HG02623 (cell line): ENCODE measurements at regions not wholly inside any gene's neighbourhood (a gene's known extent, or its start where the extent isn't known, plus 50 kb on each side); places are given as distances from the start of the nearest gene placed in this dataset.
"Not testable (repeated sequence)": the region's sequence is repeated elsewhere in the genome, so short reads cannot be mapped to it uniquely, and the experiment has no call there.

Experiments used
- ATAC-seq: cut with Tn5 transposase; IDR thresholded peaks from one replicate; pipeline ENCODE4 v1.9.1; 2021; ENCODE audit warnings: moderate library complexity; ENCODE audit not compliant: unreplicated experiment

DNA sequence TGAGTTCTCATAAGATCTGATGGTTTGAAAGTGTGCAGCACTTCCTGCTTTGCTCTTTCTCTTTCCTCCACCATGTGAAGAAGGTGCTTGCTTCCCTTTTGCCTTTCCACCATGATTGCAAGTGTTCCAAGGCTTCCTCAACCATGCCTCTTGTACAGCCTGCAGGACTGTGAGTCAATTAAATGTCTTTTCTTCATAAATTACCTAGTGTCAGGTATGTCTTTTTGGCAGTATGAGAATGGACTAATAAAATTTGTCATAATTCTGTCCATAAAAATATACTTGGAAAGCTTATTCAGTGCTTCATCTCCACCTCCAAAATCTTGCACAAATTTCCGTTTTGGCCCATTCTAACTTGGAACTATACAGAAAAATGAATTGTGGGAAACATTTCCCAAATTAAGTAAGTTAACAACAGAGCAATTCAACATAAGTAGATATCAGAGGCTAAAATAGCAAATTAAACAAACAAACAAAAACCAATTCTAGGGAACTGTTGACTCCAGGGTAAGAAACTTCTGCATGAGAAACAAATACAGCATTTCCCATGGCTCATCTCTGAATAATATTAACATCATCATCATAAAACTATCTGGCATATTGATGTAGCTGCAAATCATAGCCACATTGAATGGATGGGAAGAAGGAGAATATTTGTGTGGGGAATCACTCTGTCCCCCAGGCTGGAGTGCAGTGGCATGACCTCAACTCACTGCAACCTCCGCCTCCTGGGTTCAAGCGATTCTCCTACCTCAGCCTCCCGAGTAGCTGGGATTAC lies 459.5 kb upstream of the FAR2 start:
- no peak for ATAC-seq

DNA sequence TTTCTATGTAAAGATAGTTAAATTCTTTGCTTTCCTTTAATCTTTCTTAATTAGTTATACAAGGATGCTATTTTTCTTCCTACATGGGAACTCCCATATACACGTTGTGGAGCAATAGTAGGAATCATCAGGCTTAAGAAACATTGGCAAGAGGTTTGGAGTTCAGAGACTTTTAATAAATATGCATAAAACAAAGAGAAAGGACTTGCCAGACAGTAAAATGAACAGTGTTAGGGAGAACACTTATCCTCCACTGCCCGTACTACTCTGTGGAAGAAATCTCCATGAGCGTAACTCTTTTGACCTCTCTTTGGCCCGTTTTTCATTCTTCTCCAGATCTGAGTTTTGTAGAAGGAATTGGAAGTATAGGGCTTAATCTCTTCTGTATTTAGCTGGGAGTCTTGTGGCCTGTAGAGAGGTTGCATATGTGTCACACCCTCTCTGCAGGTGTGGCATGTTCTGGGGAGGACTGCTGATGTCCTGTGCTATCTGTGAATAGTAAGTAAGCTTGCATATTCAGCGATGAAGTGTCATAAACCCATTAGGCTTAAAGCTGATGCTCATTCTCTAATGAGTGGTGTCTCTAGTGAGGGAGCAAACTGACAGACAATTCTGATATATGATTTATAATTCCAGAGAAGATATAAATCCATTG lies 455.4 kb upstream of the FAR2 start:
- ATAC-seq = no peak

DNA sequence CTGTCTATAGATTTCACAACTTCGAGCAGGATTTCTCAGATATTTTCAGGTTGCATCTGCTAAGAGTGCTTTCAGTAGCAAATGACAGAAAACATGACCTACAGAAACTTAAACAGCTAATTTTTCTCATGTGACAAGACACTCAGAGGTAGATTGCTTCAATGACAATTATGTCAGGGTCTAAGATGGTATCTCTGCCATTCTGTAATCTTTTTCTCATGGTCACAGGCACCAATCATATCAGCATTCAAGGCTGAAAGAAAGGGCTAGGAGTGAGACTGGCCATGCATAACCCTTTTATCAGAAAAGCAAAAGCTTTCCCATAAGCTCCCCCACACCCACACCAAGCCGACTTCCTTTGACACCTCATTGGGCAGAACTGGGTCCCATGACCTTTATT lies 450.5 kb upstream of the FAR2 start:
- ATAC-seq = no peak

DNA sequence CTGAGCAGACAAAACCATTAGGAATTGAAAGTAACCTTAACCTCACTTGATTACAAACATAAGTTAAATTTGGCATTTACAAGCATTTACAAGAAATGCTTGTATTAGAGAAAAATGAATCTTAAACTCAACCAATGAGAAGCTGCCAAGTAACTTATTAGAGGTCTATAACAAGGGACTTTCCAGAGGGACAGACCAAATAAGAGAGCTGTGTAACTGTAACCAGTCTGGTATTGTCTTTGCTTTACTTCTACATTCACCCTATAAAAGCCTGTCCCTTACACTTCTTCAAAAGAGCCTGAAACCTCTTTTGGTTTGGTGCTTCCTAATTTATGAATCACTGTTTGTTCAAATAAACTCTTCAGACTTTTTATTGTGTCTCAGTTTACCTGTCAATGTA lies 450.0 kb upstream of the FAR2 start:
- no peak for ATAC-seq

DNA sequence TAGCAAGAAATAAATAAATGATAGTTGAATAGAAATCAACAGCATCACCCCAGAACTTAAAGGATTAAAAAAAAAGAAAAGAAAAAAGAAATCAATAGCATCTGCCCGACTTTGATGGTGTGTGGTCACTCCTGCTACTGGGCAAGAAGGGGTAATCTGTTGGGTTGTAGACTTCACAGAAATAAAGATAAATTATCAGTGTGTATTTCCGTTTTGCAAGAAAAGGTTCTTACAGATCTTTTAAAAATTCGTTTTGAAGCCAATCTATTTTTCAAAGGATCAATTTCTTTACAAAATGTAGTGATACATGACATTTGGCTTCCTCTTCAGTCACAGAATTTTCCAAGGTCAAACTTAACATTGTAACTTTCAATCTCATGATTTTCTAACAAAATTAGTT lies 448.9 kb upstream of the FAR2 start:
- ATAC-seq = no peak

DNA sequence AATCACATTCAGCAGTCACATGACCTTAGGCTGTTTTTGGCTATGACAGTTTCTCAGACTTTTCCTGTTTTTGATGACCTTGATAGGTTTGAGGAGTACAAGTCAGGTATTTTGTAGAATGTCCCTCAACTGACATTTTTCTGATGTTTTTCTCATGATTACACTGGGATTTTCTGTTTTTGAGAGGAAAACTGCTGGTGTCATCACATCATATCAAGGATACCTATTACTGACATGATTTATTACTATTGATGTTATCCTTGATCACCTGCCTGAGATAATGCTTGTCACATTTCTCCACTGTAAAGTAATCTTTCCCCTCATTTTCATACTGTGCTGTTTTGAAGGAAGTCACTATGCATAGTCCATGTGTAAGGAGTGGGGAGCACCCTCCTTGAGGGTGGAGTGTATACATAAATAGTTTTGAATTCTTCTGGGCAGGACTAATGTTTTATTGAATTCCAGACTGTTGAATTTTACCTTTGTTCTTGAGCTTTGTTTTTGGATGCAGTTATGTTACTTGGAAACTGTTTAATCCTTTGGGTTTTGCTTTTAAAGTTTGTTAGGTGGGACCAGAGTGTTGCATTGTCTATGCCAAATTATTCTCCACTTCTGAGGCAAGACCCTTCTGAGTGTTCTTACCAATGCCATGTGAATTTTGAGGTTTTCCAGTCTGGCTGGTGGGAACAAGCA lies 444.5 kb upstream of the FAR2 start:
- no peak for ATAC-seq

DNA sequence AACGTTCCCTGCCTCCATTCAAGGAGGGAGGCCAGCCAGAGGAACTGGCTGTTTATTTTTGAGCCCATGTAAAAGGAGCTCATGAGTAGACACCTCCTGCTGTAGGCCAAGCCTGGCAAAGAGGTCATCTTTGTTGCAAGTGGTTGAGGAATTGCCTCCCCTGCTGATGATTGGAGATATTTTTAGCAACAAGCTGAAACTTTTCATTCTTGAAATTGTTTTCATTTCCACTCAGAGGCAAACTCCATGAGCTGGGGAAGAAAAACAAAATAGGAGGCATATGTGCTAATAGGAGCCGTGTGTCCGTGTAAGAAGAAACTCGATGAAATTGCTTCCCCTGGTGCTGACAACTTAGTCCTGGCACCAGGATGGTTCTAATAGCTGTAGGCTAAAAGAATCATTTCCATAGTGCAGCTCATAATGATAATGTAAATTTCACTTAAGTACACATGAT lies 440.1 kb upstream of the FAR2 start:
- no peak for ATAC-seq

DNA sequence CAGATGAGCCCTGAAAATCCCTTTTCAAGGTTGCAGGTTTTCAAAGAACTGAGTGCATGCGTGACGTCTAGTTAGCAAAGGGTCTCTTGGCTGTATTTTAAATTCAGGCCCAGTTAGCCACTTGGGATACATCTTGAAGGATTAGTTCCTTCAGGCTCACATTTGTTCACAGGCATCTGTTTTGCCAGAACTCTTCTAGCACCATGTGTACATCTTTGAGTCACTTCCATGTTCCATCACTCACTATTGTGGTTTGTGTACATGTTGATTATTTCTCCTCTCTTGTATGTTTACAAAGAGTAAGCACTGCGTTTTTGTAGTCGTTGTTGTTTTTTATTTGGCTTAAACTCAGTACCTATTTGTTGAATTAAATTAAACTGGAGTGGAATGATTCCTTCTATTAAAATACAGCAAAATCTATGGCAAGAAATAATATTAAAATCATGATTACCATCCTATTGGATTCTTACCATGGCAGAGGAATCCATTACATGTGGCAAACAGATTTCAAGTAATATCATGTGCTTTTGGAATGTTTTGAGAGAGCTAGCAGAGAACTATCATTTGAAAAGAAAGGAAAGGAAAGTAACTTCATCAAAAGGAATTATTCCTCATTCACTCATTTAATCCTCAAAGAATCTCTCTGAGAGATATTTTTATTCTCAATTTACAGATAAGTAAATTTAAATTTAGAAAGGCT lies 438.9 kb upstream of the FAR2 start:
- no peak for ATAC-seq

DNA sequence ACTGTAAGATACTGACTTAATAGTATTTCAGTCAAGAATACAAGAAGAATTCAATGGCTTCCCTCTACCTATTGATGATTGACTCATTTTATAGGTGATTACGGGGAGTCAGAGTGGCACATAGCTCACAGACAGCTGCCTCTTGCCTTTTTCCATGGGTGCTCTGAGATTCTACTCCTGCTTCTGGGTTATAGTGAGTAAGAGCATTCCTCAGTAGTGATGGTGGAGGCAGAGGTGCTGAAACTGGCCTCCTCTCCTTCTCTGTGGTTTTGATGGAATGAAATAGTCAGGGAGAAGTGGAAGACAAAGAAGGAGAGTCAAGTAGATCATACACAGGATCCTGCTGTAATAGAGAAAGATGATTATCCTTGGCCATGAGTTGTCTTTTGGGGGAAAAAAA lies 438.2 kb upstream of the FAR2 start:
- ATAC-seq = no peak

DNA sequence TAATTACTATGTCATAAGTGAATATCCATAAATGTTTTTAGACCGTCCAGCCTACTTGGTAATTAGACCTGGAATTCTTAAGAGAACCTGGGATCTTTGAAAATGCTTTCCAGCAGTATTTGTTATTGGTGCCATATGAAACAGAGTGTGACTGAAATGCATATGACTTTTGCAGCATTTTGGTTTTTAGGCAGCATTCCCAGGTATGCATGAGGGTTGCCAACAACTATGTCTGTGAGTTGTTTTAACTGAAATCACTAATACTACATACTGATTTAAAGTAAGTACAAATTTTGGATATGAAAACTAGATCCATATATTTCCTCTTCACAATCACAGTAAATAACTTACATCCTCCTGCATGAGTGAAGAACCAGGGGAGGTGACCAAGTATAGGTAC lies 437.7 kb upstream of the FAR2 start:
- no peak for ATAC-seq

DNA sequence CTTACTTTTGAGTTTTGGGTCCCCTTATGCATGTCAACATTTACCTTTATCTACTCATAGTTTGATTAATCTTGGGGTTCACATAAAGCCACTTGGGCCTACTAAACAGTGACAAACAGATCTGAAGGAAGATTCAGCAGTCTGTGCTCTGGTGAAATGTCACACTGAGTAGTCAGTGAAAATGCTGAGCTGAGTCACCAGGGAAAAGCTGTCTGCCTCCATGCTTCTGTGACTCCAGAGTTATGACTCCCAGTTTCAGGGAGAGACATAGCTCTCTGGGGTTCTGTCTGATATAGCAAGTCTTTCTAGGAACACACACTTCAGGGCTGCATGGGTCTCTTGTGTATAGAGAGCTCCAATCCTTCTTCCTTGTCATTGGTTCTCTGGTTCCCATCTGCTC lies 406.3 kb upstream of the FAR2 start:
- ATAC-seq = no peak

DNA sequence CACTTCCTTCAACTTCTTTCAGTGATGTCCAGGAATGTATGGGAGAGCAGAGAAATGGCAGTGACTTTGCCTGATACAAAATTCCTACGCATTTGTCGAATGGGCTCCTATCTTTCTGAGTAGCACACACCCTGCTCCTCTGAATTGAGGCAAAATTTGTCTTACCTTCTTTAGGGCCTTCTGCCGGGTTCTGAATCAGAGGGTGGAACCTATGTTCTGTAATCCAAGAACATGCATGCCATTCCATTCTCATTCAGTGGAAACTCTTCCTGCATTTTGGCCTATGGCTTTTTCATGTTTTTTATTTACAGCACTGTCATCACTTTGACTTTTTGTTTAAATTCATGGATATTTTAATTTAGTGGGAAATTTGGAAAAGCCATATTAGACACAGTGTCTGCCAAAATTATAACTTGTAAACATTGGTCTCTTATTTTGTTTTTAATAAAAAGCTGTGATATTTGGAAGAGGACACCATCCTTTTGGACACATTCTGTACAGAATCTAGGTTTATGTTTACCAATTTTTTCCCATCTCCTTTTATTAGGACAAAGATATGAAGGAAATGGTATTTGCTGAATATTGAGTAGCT lies 402.2 kb upstream of the FAR2 start:
- ATAC-seq = no peak

DNA sequence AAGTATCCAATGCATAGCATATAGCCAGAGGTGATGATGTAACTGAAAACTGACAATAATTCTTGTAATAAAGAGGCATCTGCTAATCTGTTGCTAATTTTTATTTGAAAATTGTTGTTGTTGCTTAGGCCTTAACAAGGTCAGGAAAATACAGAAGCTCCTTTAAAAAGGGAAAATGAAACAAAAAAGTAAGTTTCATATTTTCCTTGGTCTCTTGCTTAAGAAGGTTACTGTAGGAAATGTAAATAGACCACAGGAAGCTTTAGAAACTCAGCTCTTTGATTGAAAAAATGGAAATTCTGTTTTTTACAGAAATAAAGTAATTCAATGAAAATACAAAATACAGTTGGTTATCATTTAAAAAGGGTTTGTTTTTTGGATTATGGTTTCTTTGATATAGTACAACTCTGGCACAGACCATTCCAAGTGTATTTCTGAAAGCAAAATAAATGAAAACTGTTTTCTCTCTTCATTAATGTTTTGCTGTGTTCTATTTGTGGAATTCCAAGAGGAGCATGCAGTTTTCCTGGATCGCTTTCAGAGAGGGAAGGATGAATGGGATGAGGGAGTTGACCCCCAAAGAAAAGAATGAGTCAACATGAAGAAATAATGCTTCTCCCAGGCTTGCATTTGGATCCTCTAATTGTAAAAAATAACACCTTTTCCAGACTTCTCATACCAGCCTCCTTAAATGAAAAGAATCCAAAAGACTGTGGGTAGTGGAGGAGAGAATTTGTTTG lies 398.0 kb upstream of the FAR2 start:
- no peak for ATAC-seq

DNA sequence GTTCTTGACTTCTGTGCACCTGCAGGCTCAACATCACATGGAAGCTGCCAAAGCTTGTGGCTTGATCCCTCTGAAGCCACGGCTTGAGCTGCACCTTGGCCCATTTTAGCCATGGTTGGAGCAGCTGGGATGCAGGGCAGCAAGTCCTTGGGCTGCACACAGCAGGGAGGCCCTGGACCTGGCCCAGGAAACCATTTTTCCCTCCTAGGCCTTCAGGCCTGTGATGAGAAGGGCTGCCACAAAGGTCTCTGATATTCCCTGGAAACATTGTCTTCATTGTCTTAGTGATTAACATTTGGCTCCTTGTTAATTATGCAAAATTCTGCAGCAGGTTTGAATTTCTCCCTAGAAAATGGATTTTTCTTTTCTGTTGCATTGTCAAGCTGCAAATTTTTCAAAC lies 394.1 kb upstream of the FAR2 start:
- no peak for ATAC-seq

DNA sequence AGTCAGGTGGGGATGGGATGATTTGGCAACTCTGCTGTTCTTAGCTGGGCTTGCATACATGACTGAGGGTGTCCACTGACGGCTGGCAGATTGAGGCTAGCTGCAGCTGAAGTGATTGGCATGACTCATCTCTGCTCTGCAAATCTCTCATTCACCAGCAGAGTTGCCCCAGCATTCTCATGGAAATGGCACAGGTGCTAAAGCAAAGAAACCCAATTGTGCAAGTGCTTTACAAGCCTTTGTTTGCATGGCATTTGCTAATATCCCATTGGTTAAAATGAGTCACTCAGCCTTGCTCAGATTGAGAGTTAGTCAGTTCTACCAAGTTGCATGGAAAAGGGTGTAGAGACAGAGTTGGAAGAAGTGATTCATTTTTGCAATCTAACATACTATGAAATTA lies 389.7 kb upstream of the FAR2 start:
- ATAC-seq = no peak

DNA sequence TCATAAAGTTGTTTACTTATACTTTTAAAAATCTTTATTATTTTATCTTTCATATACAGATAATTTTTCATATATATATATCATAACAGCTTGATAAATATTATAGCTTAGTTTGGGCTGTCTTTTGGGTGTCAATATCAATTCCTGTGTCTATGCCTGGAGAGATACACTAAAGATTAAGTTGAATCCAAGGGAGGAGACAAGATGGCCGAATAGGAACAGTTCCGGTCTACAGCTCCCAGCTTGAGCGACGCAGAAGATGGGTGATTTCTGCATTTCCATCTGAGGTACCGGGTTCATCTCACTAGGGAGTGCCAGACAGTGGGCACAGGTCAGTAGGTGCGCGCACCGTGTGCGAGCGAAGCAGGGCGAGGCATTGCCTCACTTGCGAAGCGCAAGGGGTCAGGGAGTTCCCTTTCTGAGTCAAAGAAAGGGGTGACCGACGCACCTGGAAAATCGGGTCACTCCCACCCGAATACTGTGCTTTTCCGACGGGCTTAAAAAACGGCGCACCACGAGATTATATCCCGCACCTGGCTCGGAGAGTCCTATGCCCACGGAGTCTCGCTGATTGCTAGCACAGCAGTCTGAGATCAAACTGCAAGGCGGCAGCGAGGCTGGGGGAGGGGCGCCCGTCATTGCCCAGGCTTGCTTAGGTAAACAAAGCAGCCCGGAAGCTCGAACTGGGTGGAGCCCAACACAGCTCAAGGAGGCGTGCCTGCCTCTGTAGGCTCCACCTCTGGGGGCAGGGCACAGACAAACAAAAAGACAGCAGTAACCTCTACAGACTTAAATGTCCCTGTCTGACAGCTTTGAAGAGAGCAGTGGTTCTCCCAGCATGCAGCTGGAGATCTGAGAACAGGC lies 388.8 kb upstream of the FAR2 start:
- not testable (repeated sequence) for ATAC-seq

DNA sequence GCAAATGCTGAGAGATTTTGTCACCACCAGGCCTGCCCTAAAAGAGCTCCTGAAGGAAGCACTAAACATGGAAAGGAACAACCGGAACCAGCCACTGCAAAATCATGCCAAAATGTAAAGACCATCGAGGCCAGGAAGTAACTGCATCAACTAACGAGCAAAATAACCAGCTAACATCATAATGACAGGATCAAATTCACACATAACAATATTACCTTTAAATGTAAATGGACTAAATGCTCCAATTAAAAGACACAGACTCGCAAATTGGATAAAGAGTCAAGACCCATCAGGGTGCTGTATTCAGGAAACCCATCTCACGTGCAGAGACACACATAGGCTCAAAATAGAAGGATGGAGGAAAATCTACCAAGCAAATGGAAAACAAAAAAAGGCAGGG lies 387.2 kb upstream of the FAR2 start:
- ATAC-seq = not testable (repeated sequence)

DNA sequence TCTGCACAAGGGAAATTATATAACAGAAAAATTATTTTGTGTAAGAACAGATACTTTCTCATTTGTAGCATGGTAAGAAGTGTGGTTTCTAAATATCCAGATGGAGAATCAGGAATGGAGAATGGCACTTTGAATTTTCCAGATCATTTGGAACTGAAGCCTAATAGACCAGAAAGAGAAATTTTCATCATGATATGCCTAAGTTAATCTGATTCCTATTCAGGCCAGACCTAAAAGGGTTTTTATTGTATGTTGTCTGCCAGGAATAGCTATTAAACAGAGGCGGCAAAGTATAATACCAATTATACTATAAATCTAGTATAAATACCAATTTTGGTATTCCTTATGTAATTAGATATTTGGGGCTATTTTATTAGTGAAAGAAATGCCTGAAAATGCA lies 382.7 kb upstream of the FAR2 start:
- ATAC-seq = no peak

DNA sequence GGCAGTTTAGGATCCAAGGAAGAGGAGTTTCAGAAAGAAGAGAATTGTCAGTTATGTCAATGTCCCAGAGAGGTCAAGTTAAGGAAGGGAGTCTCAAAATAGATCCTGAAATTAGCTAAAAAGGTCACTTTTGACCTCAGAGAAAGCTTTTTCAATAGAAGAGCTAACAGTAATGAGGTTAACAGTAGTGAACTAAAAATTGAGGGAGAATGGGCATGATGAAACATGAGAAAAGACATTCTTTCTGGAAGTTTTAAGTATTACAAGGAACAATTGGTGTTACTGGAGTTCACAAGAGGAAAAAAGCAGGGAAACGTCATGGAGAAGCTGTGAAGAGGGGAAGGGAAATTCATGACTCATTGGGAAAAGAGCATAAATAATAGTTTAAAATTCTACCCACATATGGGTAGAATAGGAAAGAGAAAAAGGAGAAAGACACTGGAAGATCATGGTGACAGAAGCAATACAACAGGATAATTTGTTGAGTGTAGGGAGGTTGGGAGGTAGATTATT lies 381.2 kb upstream of the FAR2 start:
- ATAC-seq = no peak
